Breast epithelium (tissue), 4 donors: ENCODE measurements at regions not wholly inside any gene's neighbourhood (a gene's known extent, or its start where the extent isn't known, plus 50 kb on each side); places are given as distances from the start of the nearest gene placed in this dataset.

ENCODE experiments used
- DNase-seq, 2 donors: peaks; one replicate each; pipeline ENCODE4 v3.0.0-alpha.2; 2019; ENCODE audit warnings: low spot score in 2 of 2
- H3K27ac ChIP-seq, 2 donors: fragments of 200-600 bp; sonication (generic) in 1 of 2; one replicate each; pipeline ENCODE4 v1.5.1; 2016 to 2019; ENCODE audit warnings: mild to moderate bottlenecking in 1 of 2
- H3K27me3 ChIP-seq, 2 donors: fragments of 200-600 bp; sonication (generic) in 1 of 2; one replicate each; pipeline versions ENCODE4 v1.5.1 to v1.6.0; 2017 to 2019; ENCODE audit warnings: control low read depth in 1 of 2, mild to moderate bottlenecking in 1 of 2
- H3K36me3 ChIP-seq: fragments of 200-600 bp; one replicate; pipeline ENCODE4 v1.5.1; 2019
- H3K4me1 ChIP-seq, 2 donors: fragments of 200-600 bp; sonication (generic); one replicate each; pipeline ENCODE4 v1.5.1; 2016 to 2019; ENCODE audit warnings: control low read depth in 1 of 2
- H3K4me3 ChIP-seq, 3 donors: fragments of 200-600 bp; sonication (generic); 1 replicate in 2 of 3; 2 replicates in 1 of 3; pipeline ENCODE4 v1.5.1; 2016 to 2019; ENCODE audit warnings: mild to moderate bottlenecking in 3 of 3, moderate library complexity in 2 of 3
- H3K9me3 ChIP-seq, 2 donors: fragments of 200-600 bp; sonication (generic) in 1 of 2; one replicate each; pipeline ENCODE4 v1.5.1; 2016 to 2019; ENCODE audit warnings: control low read depth in 1 of 2
- POLR2A ChIP-seq: fragments of 450-650 bp; IDR thresholded peaks from one replicate; pipeline ENCODE4 v1.6.1; 2016; ENCODE audit warnings: antibody characterized with exemption, mild to moderate bottlenecking, moderate library complexity
- POLR2AphosphoS5 ChIP-seq, 3 donors: sonication (generic); formaldehyde crosslinking; IDR thresholded peaks; one replicate each; pipeline ENCODE4 v1.6.1; 2017; ENCODE audit warnings: antibody characterized with exemption in 3 of 3
- intact Hi-C: fragments of 100-400 bp; cut with DNase I; formaldehyde crosslinking; loops from one replicate; pipeline ENCODE4 v1.15.1; 2023; ENCODE audit warnings: low total_unique reads
- TF ChIP-seq, protein P1 (sequence below), 3 donors: fragments of 450-650 bp; IDR thresholded peaks; one replicate each; pipeline ENCODE4 v1.5.1; 2016 to 2017; ENCODE audit warnings: antibody characterized with exemption in 3 of 3, mild to moderate bottlenecking in 3 of 3, moderate library complexity in 3 of 3

DNA sequence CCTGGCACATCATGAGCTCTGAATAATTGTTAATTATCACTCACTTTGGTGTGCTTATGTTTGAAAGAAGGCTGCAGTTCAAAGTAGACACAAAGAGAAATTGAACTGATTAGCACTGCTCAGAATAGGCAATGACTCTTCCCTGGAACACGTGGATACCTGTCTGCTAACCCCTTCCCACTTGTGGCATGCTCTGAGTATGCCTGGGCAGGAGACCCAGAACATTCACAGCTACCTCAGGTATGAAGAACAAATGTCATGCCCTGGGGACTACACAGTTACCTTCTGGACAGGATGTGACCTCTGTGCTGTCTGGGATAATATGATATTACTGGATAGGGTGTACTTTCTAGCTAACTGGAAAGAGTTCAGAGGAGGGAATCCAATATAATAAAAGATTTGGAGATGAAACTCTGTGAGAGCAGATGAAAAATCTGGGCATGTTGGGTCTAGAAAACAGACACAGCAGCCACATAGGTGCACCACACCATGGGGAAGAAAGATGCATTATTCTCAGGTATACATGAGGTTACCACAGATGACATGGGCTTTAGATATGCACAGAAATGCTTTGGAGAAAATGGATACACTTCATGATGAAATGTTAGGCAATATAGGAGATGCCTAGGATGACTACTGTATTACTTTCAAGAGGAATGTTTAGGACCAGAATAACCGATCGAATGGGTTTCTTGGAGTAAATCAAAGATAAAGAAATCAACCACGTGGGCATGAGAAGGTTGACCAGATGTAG, 324.2 kb upstream of the PREP start:
- H3K27me3 ChIP-seq, result no peaks in the 10 kb centered on the region
- H3K4me1 ChIP-seq, result no peaks in the 10 kb centered on the region
- H3K4me3 ChIP-seq, result no peak overlapping the region
- H3K9me3 ChIP-seq, result no peaks in the 10 kb centered on the region
- peak in 1 of 2 donors; percentile 24 for DNase-seq
- no peaks in the 10 kb centered on the region for H3K36me3 ChIP-seq
- TF ChIP-seq, protein P1, sequence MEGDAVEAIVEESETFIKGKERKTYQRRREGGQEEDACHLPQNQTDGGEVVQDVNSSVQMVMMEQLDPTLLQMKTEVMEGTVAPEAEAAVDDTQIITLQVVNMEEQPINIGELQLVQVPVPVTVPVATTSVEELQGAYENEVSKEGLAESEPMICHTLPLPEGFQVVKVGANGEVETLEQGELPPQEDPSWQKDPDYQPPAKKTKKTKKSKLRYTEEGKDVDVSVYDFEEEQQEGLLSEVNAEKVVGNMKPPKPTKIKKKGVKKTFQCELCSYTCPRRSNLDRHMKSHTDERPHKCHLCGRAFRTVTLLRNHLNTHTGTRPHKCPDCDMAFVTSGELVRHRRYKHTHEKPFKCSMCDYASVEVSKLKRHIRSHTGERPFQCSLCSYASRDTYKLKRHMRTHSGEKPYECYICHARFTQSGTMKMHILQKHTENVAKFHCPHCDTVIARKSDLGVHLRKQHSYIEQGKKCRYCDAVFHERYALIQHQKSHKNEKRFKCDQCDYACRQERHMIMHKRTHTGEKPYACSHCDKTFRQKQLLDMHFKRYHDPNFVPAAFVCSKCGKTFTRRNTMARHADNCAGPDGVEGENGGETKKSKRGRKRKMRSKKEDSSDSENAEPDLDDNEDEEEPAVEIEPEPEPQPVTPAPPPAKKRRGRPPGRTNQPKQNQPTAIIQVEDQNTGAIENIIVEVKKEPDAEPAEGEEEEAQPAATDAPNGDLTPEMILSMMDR (IDR thresholded peaks at IDR 0.05), result no peak
- TF ChIP-seq POLR2AphosphoS5 (IDR thresholded peaks at IDR 0.05) (no peak), POLR2A (no peak)
- intact Hi-C loops, result loop anchor here (10.0 kb wide), 1 partner anchor 262 kb away; no protein-coding TSS in a partner anchor
- H3K27ac ChIP-seq, result no peak overlapping the region

DNA sequence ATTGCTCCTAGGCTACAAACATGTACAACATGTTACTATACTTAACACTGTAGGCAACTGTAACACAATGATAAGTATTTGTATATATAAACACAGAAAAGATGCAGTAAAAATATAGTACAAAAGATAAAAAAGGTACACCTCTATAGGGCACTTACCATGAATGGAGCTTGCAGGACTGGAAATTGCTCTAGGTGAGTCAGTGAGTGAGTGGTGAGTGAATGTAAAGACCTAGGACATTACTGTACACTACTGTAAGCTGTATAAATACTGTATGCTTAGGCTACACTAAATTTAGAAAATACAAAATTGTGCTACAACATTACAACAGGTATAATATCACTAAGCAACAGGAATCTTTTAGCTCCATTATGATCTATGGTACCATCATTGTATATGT, 312.0 kb upstream of the PREP start:
- H3K4me1 ChIP-seq, result no peaks in the 10 kb centered on the region
- TF ChIP-seq POLR2AphosphoS5 (IDR thresholded peaks at IDR 0.05) (no peak), POLR2A (no peak)
- TF ChIP-seq, protein P1 (IDR thresholded peaks at IDR 0.05), result no peak
- no peaks in the 10 kb centered on the region for H3K27me3 ChIP-seq
- peaks cover 0 to 9% of the 10 kb centered on the region in 2 donors for H3K9me3 ChIP-seq
- no peaks in the 10 kb centered on the region for H3K36me3 ChIP-seq
- H3K4me3 ChIP-seq, result no peak overlapping the region
- DNase-seq, result no peak
- H3K27ac ChIP-seq, result no peak overlapping the region
- intact Hi-C loops, result loop anchor here (5.0 kb wide), 1 partner anchor 357 kb away; no protein-coding TSS in a partner anchor

DNA sequence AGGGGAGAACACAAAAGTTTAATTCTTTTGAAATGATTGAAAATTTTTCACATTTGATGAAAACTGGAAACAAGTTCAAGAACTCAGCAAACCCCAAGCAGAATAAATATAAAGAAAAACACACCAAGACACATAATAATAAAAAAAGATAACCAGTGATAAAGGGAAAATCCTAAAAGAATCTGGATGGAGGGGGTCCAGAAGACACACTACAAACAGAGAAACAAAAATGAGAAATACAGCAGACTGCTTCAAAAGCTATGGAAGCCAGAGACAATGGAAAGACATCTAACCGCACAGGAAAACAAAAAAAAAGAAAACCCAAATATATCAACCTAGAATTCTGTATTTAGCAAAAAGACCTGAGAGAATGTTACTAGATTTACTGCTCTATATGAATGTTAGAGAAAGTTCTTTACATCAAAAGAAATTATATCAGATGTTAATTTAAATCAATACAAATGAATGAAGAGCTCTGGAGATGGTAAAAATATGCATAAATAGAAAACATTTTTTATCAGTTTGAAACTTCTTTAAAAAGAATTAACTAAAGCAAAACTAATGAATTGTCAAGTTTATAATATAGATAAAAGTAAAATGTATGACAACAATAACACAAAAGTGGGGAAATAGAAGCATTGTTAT, 310.7 kb upstream of the PREP start:
- Histone ChIP-seq H3K4me3 (no peak overlapping the region), H3K27ac (no peak overlapping the region), H3K4me1 (no peaks in the 10 kb centered on the region), H3K9me3 (peaks cover 0 to 9% of the 10 kb centered on the region in 2 donors), H3K27me3 (no peaks in the 10 kb centered on the region), H3K36me3 (no peaks in the 10 kb centered on the region)
- DNase-seq, result no peak
- TF ChIP-seq, protein P1 (IDR thresholded peaks at IDR 0.05), result no peak
- TF ChIP-seq POLR2AphosphoS5 (IDR thresholded peaks at IDR 0.05), result no peak
- TF ChIP-seq POLR2A, result no peak
- intact Hi-C loops, result no loop called here

DNA sequence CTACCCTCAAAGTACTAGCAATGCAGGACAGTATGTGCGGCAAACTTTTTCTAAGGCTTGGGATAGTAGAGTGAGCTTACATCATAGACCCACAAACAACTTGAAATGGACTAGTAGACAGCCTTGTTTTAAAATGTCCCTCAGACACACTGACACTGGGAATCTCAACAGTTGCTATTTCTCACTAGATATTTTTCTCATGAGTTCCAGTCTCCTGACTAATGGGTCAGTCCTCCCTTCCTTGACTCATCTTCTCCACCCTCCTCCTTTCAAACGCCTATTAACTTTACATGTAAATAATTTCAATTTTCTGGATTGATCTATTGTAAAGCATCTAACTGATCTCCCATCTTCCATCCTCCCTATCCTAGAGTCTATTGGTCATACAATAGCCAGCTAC, 308.3 kb upstream of the PREP start:
- H3K27me3 ChIP-seq, result no peaks in the 10 kb centered on the region
- intact Hi-C loops, result no loop called here
- peaks cover 0 to 9% of the 10 kb centered on the region in 2 donors for H3K9me3 ChIP-seq
- no peaks in the 10 kb centered on the region for H3K36me3 ChIP-seq
- TF ChIP-seq, protein P1 (IDR thresholded peaks at IDR 0.05), result no peak
- TF ChIP-seq POLR2AphosphoS5 (IDR thresholded peaks at IDR 0.05) (no peak), POLR2A (no peak)
- DNase-seq, result no peak
- no peak overlapping the region for H3K27ac ChIP-seq
- no peak overlapping the region for H3K4me3 ChIP-seq
- H3K4me1 ChIP-seq, result no peaks in the 10 kb centered on the region

DNA sequence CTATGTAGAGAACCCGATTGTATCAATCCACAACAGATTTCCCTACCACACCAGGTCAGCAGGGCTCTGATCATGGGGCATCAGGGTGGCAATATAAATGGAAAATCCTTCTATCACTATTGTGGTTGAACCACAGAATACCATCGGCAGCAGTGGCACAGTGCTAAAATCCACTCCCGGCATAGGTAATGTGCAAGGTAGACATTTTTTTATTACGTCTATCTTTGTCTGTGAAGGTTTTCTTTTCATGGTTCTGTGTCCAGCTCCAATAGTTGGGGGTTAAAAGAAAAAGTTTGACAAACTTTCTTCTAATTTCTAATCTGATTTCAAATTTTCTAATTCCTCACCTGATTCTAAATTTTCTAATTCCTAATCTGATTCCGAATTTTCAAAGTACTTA, 302.7 kb upstream of the PREP start:
- Histone ChIP-seq H3K4me3 (no peak overlapping the region), H3K27me3 (no peaks in the 10 kb centered on the region), H3K36me3 (no peaks in the 10 kb centered on the region), H3K9me3 (no peaks in the 10 kb centered on the region), H3K4me1 (no peaks in the 10 kb centered on the region), H3K27ac (no peak overlapping the region)
- DNase-seq, result no peak
- TF ChIP-seq, protein P1 (IDR thresholded peaks at IDR 0.05), result no peak
- TF ChIP-seq POLR2AphosphoS5 (IDR thresholded peaks at IDR 0.05), result no peak
- no peak for TF ChIP-seq POLR2A
- intact Hi-C loops, result no loop called here
